Fibroblast of skin of back (primary cell): ENCODE measurements at regions not wholly inside any gene's neighbourhood (a gene's known extent, or its start where the extent isn't known, plus 50 kb on each side); places are given as distances from the start of the nearest gene placed in this dataset.
A peak's percentile ranks its signal among the peaks of the same experiment; 100 is the strongest.
"Not testable (repeated sequence)": the region's sequence is repeated elsewhere in the genome, so short reads cannot be mapped to it uniquely, and the experiment has no call there.

Experiments used
- DNase-seq: peaks from one replicate; pipeline ENCODE4 v3.0.0-alpha.2; 2013

- DNase-seq: no peak
These were observed 52.0 kb downstream of the PRORP start for GRCh38 chr14:35174342-35174741.

DNA sequence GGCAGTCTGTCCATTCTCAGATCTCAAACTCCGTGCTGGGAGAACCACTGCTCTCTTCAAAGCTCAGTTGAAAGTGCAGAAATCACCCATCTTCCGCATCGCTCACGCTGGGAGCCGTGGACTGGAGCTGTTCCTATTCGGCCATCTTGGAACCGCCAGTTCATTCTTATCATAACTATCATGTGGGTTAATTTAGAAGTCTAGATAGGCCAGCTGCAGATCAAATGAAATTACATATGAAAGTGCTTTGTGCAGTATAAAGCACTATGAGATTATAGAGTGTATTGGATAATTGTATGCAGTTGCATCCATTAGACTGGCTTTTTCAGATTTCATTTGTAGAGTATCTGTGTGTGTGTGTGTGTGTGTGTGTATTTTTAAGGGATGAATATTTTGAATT is 57.8 kb downstream of the PRORP start:
- no peak for DNase-seq

GRCh38 chr14:35184891-35185290 is 62.5 kb downstream of the PRORP start:
- DNase-seq: not testable (repeated sequence)

- no peak for DNase-seq
These were observed 67.1 kb downstream of the PRORP start for GRCh38 chr14:35189422-35189821.

DNA sequence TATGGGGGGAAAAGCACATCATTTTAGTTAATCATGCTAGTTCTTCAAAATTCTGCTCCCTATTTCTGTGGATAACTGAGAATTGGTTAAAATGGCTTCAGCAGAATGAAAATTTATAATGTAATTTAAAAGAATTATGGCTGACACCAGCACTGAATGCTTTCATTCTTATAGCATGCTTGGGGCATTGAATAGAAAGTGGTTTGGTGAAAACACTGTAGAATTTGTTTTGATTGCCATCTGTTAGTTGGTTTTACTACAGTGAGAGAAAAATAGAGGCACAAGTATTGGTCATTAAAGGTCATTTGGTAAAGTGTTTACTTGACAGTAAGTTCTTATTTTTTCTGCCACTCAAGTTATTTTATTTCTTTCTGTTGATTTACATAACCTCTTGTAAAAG is 70.8 kb downstream of the PRORP start:
- DNase-seq: no peak

GRCh38 chr14:35194183-35194582 is 71.8 kb downstream of the PRORP start:
- DNase-seq: not testable (repeated sequence)

GRCh38 chr14:35196571-35196970 is 74.2 kb downstream of the PRORP start:
- no peak for DNase-seq

DNA sequence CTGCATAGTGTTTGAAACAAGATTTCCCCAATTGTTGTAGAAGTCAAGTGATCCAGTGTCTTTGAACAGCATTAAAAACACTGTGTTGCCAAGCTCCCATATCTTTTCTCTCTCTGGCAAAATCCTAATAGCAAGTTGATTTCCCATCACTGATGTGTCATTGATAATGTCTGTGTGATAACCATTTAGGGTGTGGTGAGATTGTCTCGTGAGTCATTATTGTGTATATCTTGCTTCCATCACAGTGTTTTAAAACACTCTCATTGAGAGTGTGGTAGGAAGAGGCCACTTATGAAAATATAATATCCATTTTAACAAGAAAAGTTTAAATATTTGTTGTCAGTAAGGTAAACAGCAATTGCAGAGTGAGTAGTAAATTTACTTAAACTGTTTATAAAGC is 74.7 kb downstream of the PRORP start:
- DNase-seq: peak; percentile 42

DNA sequence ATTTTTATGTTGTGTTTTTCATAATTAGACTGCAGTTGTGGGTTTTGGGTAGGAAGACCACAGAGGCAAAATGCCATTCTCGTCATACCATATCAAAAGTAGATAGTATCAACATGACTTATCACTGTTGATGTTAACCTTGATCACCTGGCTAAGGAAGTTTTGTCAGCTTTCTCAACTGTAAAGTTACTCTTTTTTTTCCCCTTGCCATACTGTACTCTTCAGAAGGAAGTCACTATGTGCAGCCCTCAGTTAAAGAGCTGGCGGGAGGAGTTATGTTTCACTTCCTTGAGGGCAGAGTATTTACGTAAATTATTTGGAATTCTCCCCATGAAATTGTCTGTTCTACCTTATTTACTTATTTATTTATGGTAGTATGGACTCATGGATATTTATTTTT is 78.7 kb downstream of the PRORP start:
- DNase-seq: no peak

- no peak for DNase-seq
These were observed 79.8 kb downstream of the PRORP start for GRCh38 chr14:35202195-35202594.

- no peak for DNase-seq
These were observed 83.4 kb downstream of the PRORP start for GRCh38 chr14:35205737-35206136.

GRCh38 chr14:35211067-35211466 is 81.1 kb upstream of the PSMA6 start:
- no peak for DNase-seq

GRCh38 chr14:35212471-35213142 is 79.6 kb upstream of the PSMA6 start:
- DNase-seq: no peak

DNA sequence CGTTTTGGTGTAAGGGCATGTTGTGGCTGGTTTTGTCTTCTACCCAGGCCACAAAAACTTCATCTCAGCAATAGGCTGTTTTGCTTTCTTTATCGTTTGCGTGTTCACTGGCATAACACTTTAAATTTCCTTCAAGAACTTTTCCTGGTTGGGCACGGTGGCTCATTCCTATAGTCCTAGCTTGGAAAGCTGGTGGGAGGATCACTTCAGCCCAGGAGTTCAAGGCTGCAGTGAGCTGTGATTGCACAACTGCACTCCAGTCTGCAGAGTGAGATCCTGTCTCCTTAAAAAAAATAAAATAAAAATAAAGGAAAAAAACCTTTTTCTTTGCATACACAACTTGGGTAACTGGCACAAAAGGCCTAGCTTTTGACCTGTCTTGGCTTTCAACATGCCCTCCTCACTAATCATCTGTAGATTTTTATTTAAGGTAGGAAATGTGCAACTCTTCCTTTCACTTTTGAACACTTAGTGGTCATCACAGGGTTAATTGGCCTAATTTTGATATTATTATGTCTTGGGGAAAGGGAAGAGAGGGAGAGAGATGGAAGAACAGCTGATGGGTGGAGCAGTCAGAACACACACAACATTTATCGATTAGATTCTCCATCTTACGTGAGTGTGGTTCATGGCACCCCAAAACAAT is 78.9 kb upstream of the PSMA6 start:
- no peak for DNase-seq

GRCh38 chr14:35213869-35214387 is 78.3 kb upstream of the PSMA6 start:
- peak; percentile 65 for DNase-seq

DNA sequence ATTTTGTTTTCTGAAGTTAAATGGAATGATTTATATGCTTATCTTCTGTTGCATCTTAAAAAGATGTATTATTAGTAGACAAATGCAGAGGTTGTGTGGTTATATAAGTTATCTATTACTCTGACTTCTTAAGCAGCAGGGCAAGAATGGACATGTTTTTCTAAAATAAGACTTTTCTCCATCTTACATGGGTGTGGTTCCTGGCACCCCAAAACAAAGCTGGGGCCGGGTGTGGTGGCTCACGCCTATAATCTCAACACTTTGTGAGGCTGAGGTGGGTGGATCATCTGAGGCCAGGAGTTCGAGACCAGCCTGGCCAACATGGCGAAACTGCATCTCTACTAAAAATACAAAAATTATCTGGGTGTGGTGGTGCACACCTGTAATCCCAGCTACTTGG is 77.8 kb upstream of the PSMA6 start:
- DNase-seq: not testable (repeated sequence)

GRCh38 chr14:35215110-35215813 is 76.9 kb upstream of the PSMA6 start:
- DNase-seq: peak; percentile 64

- not testable (repeated sequence) for DNase-seq
These were observed 74.0 kb upstream of the PSMA6 start for GRCh38 chr14:35218176-35218575.

- no peak for DNase-seq
These were observed 73.2 kb upstream of the PSMA6 start for GRCh38 chr14:35218963-35219362.

- DNase-seq: no peak
These were observed 72.0 kb upstream of the PSMA6 start for GRCh38 chr14:35220027-35220676.

- DNase-seq: no peak
These were observed 71.3 kb upstream of the PSMA6 start for GRCh38 chr14:35220920-35221319.

DNA sequence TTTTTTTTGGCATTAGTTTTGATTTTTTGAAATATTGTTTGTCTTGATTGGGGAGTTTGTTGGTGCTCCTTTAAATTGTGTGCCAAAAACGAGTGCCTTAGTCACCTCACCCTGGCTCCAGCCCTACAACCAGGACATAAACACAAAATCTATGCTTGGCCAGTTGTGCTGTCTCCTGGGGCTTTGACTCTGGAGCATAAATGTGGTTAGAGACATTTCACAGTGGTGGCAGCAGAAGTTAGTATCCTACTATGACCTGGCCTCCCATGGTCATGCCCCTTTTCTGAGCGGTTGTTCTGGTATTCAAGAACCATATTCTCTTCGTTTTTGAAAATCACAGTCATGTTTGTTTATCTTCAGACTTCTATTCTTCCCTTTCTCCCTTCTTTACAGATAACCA is 70.7 kb upstream of the PSMA6 start:
- peak; percentile 3 for DNase-seq

DNA sequence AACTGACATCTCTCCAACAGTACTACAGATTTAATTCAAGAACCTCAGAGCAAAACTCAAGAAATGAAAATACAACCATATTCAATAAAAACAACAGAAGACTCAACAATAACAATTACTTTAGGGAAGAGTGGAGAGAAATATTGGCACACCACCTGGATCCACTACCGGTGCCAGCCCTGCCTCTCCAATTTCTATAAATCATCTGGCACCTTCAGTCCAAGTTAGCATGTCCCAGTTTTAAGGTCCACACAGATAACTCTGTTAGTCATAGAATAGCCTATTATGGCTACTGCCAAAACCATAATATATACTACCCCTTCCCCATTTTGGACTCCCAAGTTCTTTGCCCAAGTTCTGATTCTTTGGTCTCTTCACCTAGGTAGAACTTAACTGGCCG is 69.9 kb upstream of the PSMA6 start:
- DNase-seq: no peak
